ENCODE measurements at regions not wholly inside any gene's neighbourhood (a gene's known extent, or its start where the extent isn't known, plus 50 kb on each side); places are given as distances from the start of the nearest gene placed in this dataset.

DNA sequence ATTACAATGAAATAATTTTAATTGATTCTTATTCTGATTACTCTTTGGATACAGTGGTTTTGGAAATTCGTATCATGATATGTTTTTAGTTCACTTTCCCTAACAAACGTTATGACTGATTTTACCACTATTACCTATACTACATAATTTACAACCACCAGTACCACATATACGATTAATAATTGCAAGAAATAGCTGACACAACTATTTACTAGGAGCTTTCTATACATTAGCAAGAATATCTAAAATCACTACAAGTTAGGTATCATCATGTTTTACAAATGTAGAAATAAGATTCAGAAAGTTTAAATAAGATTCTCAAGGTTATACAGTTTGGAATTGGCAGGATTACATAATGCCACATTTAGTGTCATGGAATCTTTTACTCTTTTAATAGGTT, 1401.1 kb upstream of the RAG2 start:
- Histone ChIP-seq H3K27me3 (replicated peaks; ENCODE audit: control insufficient read depth, insufficient read depth, low read length) (no peaks in the 10 kb centered on the region), H3K36me3 (ENCODE audit: control insufficient read depth, insufficient read depth, low read length) (no peaks in the 10 kb centered on the region), H3K4me3 (replicated peaks; ENCODE audit: low read depth, low read length) (no peak overlapping the region)
- TF ChIP-seq, protein P1, sequence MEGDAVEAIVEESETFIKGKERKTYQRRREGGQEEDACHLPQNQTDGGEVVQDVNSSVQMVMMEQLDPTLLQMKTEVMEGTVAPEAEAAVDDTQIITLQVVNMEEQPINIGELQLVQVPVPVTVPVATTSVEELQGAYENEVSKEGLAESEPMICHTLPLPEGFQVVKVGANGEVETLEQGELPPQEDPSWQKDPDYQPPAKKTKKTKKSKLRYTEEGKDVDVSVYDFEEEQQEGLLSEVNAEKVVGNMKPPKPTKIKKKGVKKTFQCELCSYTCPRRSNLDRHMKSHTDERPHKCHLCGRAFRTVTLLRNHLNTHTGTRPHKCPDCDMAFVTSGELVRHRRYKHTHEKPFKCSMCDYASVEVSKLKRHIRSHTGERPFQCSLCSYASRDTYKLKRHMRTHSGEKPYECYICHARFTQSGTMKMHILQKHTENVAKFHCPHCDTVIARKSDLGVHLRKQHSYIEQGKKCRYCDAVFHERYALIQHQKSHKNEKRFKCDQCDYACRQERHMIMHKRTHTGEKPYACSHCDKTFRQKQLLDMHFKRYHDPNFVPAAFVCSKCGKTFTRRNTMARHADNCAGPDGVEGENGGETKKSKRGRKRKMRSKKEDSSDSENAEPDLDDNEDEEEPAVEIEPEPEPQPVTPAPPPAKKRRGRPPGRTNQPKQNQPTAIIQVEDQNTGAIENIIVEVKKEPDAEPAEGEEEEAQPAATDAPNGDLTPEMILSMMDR (IDR thresholded peaks at IDR 0.05; ENCODE audit: insufficient read depth, low read length, poor library complexity, severe bottlenecking) = no peak
- no peak for DNase-seq (ENCODE audit: extremely low read depth, insufficient read length)

DNA sequence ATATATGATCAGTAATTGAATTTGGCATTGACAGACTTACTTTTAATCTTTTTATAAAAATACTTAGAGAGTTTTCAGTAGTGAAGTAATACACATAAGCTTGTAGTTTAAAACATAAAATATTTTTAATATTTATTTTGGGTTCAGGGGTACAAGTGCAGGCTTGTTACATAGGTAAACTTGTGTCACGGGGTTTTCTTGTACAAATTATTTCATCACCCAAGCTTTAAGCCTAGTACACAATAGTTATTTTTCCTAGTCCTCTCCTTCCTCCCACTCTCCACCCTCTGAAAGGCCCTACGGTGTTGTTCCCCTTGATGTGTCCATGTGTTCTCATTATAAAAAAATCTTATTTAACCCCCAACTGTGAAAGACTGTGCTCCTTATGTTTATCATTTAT, 1397.8 kb upstream of the RAG2 start:
- Histone ChIP-seq H3K36me3 (ENCODE audit: control insufficient read depth, insufficient read depth, low read length) (no peaks in the 10 kb centered on the region), H3K27me3 (replicated peaks; ENCODE audit: control insufficient read depth, insufficient read depth, low read length) (no peaks in the 10 kb centered on the region), H3K4me3 (replicated peaks; ENCODE audit: low read depth, low read length) (no peak overlapping the region)
- TF ChIP-seq, protein P1 (IDR thresholded peaks at IDR 0.05; ENCODE audit: insufficient read depth, low read length, poor library complexity, severe bottlenecking) = no peak
- no peak for DNase-seq (ENCODE audit: extremely low read depth, insufficient read length)

- no peaks in the 10 kb centered on the region for H3K36me3 ChIP-seq (ENCODE audit: control insufficient read depth, insufficient read depth, low read length)
- no peak overlapping the region for H3K4me3 ChIP-seq (replicated peaks; ENCODE audit: low read depth, low read length)
- H3K27me3 ChIP-seq (replicated peaks; ENCODE audit: control insufficient read depth, insufficient read depth, low read length) = no peaks in the 10 kb centered on the region
- DNase-seq (ENCODE audit: extremely low read depth, insufficient read length) = no peak
- TF ChIP-seq, protein P1 (IDR thresholded peaks at IDR 0.05; ENCODE audit: insufficient read depth, low read length, poor library complexity, severe bottlenecking) = no peak
Measured at GRCh38 chr11:37988031-37988430, 1390.0 kb upstream of the RAG2 start.

DNA sequence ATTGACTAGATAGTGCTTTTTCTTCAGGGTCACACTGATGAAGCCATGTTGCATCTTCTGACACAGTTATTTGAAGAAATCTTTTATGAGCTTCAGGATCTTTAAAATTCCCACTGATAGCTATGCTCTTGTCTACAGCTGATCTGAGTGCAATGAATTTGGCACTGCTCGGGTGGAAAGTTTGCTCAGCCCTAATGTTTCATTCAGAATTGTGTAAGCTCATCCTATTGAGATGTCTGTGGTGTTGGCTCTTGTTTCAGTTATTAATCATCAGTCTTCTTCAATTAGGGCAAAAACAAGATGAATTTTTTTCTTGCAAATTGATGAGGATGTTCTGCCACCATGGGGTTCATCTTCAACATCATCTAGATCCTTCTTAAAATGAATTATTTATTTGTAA, 1387.0 kb upstream of the RAG2 start:
- H3K27me3 ChIP-seq (replicated peaks; ENCODE audit: control insufficient read depth, insufficient read depth, low read length) = no peaks in the 10 kb centered on the region
- no peak for DNase-seq (ENCODE audit: extremely low read depth, insufficient read length)
- TF ChIP-seq, protein P1 (IDR thresholded peaks at IDR 0.05; ENCODE audit: insufficient read depth, low read length, poor library complexity, severe bottlenecking) = no peak
- no peaks in the 10 kb centered on the region for H3K36me3 ChIP-seq (ENCODE audit: control insufficient read depth, insufficient read depth, low read length)
- H3K4me3 ChIP-seq (replicated peaks; ENCODE audit: low read depth, low read length) = no peak overlapping the region

GRCh38 chr11:37978647-37979046, 1380.6 kb upstream of the RAG2 start:
- TF ChIP-seq, protein P1 (IDR thresholded peaks at IDR 0.05; ENCODE audit: insufficient read depth, low read length, poor library complexity, severe bottlenecking) = no peak
- Histone ChIP-seq H3K36me3 (ENCODE audit: control insufficient read depth, insufficient read depth, low read length) (no peaks in the 10 kb centered on the region), H3K4me3 (replicated peaks; ENCODE audit: low read depth, low read length) (no peak overlapping the region), H3K27me3 (replicated peaks; ENCODE audit: control insufficient read depth, insufficient read depth, low read length) (no peaks in the 10 kb centered on the region)
- no peak for DNase-seq (ENCODE audit: extremely low read depth, insufficient read length)

DNA sequence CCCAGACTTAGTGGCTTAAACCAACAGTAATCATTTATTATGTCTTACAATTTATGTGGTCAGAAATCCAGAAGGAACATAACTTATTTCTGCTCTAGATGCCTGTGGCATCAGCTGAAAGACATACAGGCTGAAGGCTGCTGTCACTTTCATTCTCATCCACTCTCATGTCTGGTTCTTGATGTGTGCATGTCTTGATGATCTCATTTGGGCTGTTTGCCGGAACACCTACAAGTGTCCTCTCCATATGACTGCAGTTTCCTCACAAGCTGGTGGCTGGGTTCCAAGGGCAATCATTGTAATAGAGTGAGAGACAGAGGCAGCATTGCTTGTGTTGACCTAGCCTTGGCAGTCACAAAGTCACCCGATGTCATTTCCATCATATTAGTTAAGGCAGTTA, 1375.9 kb upstream of the RAG2 start:
- no peak for DNase-seq (ENCODE audit: extremely low read depth, insufficient read length)
- H3K36me3 ChIP-seq (ENCODE audit: control insufficient read depth, insufficient read depth, low read length) = no peaks in the 10 kb centered on the region
- TF ChIP-seq, protein P1 (IDR thresholded peaks at IDR 0.05; ENCODE audit: insufficient read depth, low read length, poor library complexity, severe bottlenecking) = no peak
- no peak overlapping the region for H3K4me3 ChIP-seq (replicated peaks; ENCODE audit: low read depth, low read length)
- H3K27me3 ChIP-seq (replicated peaks; ENCODE audit: control insufficient read depth, insufficient read depth, low read length) = no peaks in the 10 kb centered on the region

All from GM06990 (cell line).